GM19452 (cell line): ENCODE measurements at regions not wholly inside any gene's neighbourhood (a gene's known extent, or its start where the extent isn't known, plus 50 kb on each side); places are given as distances from the start of the nearest gene placed in this dataset.

Source experiments
- ATAC-seq: cut with Tn5 transposase; IDR thresholded peaks from one replicate; pipeline ENCODE4 v1.9.1; 2021; ENCODE audit not compliant: unreplicated experiment

DNA sequence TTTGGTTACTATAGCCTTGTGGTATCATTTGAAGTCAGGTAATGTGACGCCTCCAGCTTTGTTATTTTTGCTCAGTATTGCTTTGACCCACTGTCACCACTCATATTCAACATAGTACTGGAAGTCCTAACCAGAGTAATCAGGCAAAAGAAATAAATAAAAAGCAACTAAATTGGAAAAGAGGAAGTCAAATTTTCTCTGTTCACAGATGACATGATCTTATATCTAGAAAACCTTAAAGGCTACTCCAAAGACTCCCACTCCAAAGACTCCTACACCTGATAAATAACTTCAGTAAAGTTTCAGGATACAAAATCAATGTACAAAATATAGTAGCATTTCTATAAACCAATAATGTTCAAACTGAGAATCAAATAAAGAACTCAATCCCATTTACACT lies 348.6 kb downstream of the CXXC4 start:
- ATAC-seq: no peak

DNA sequence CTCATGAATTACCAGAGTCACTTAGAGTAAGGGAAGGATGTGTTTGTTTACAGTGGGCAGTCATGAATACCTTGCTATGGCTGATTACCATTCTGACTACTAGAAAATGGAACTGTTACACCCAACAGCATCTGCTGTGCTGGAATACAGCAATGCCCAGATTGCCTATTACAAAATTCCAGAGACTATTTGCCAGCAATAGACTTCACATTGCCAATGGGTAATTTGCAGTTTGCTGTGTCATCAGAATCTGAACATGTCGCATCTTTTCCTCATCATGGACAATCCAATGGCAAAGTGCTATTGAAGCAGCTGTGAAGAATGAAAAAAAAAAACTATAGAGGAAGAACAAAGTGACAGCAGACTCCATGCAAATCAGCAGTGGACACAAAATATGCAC lies 356.6 kb downstream of the CXXC4 start:
- no peak for ATAC-seq

DNA sequence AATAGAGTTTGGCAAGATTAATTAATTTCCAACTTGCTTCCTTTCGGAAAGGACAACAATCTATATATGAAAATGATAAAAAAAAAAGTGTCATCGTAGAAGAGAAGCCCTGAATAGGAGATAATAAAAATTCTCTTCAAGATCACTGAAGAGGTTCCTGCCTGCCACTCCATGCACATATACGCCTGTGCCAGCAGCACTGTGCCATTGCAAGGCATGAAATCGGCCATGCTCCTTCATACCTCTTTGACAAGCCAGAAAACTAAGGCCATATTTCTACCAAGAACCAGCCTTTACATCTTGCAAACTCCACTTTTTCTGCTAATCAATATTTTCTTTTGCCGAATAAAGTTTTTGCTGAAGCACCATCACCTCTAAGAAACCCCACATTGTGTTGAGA lies 365.5 kb downstream of the CXXC4 start:
- peak; percentile 15 for ATAC-seq

DNA sequence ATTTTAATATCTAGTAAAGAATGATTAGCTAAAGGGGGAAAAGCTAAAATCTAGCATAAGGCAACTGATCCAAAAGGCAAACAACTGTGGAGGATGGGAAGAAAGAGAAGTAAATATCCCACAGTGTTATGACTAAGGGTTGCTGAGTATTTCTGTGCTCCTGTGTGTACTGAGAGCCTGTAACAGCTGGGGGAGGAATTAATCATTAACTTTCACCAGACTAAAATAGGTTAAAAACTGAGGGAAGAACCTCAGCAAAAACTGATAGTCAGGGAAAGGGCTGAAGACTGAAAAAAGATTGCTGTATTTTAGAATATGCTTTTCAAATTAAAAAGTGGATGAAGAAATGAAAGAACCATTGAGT lies 365.9 kb downstream of the CXXC4 start:
- peak; percentile 70 for ATAC-seq

DNA sequence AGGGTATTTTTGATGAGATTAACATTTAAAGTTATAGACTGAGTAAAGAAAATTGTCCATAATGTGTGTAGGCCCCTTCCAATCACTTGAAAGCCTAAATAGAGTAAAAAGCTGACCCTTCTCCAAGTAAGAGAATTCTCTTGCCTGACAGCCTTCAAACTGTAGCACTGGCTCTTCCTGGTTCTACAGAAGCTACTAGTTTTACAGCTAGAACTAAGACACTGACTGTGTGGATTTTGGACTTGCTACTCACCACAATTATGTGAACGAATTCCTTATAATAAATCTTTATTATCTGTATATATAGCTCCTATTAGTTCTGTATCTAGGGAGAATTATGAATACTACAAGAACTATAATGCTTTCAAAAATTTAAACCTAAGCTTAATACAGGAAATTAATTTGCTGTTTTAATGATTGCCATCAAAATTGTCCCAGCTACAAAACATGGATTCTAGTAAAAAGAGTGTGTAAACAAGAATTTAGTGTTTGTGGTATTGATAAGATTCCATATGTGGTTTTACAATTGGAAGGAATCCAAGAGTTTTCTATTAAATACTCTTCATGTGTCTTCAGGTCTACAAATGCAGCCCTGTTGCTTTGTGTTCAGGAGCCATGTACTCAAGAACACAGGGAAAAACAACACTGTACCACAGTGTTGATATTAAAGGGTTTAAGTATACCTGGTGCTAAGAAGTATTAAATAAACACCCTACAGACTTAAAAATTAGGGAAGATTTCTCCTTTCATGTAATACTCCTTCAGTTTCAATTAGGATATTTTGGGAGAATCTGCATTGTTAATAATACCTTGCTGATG lies 366.5 kb downstream of the CXXC4 start:
- ATAC-seq: no peak

DNA sequence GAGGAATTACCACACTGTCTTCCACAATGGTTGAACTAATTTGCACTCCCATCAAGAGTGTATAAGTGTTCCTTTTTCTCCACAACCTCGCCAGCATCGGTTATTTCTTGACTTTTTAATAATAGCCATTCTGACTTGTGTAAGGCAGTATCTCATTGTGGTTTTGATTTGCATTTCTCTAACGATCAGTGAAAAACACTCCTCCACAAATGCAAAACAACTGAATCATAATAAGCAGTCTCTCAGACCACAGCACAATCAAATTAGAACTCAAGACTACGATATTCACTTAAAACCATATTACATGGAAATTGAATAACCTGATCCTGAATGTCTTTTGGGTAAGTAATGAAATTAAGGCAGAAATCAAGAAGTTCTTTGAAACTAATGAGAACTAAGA lies 371.7 kb downstream of the CXXC4 start:
- ATAC-seq: no peak

DNA sequence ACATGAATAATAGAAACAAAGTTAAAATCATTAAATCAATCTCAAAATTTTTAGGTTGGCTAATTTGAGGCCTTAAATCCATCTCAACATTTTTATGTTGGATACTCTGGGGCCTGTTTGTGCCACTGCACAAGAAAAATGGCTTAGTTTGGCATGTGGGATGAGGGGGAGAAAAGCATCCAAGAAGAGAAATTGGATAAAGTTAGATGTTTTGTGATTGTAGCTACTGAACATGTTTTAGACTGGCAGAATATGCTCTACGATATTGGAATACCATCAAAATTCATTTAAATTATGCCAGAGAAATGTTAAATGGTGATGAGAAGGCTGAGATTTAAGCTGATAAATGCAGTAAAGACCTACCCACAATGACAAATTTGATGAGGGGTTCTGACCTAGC lies 376.9 kb downstream of the CXXC4 start:
- no peak for ATAC-seq

DNA sequence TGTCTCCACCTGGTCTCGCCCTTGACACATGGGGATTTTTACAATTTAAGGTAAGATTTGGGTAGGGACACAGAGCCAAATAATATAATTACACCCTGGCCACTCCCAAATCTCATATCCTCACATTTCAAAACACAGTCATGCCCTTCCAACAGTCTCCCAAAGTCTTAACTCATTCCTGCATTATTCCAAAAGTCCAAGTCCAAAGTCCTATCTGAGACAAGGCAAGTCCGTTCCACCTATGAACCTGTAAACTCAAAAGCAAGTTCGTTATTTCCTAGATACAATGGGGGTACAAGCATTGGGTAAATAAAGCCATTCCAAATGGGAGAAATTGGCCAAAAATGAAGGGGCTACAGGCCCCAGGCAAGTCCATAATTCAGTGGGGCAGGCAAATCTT lies 380.8 kb downstream of the CXXC4 start:
- ATAC-seq: no peak

DNA sequence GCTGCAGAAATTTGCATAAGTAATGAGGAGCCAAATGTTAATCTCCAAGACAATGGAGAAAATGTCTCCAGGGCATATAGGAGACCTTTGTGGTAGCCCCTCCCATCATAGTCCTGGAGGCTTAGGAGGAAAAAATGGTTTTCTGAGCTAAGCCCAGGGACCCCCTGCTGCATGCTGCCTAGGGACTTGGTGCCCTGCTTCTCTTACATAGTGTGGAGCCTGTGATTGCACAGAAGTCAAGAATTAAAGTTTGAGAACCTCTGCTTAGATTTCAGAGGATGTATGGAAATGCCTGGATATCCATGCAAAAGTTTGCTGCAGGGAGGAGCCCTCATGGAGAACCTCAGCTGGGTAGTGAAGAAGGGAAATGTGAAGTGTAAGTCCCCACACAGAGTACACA lies 379.4 kb upstream of the TACR3 start:
- no peak for ATAC-seq

DNA sequence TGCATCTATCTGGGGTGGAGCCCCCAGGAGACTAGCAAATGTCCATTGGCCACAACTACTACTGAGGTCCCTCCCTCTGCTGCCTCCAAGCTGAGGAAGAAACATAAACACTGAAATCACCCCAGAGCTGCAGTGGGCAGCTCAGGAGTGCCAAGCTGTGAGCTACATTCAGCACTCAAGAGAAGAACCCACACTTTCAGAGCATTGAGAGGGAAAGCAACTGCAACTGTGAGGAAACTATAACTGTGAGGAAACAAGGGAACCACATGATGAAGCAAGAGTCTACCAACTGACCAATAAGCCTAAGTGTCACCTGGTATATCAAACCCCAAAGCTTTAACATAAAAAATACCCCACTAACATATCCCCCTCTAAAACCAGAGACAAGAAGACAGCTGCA lies 373.5 kb upstream of the TACR3 start:
- no peak for ATAC-seq

DNA sequence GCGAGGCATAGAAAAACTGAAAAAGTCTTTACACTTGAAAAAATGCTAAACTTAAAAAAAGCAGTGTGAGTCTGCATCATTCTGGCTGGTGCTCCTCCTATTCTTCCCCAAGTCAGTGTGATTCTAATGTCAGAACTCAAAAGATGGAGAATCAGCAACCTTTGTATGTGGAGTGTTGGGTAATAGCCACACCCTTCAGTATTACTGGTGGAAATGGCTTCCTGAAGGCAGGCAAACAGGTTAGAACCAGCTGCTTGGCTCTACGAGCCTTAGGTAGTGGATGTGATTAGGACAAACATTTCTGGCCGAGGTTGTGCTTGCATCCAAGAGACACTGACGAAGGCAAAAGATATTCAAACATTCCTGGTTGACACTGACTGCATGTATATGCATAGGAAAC lies 353.4 kb upstream of the TACR3 start:
- no peak for ATAC-seq

DNA sequence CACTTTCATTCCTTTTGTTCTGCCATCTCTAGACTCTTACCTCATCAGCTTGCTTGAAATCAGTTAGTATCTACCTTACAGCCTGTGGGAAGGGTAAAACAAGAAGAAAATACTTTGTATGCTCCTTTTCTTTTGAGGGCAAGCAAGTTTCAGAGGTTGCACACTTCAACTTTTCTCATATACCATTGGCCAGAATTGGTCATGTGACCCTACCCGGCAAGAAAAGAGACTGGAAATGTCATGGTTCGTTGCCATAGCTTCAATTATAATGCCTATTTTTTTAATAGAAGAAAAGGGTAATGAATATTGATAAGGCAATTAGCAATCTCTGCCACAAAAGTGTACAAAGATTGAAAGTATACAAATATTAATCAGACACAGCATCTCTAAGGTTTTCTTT lies 346.7 kb upstream of the TACR3 start:
- ATAC-seq: no peak

DNA sequence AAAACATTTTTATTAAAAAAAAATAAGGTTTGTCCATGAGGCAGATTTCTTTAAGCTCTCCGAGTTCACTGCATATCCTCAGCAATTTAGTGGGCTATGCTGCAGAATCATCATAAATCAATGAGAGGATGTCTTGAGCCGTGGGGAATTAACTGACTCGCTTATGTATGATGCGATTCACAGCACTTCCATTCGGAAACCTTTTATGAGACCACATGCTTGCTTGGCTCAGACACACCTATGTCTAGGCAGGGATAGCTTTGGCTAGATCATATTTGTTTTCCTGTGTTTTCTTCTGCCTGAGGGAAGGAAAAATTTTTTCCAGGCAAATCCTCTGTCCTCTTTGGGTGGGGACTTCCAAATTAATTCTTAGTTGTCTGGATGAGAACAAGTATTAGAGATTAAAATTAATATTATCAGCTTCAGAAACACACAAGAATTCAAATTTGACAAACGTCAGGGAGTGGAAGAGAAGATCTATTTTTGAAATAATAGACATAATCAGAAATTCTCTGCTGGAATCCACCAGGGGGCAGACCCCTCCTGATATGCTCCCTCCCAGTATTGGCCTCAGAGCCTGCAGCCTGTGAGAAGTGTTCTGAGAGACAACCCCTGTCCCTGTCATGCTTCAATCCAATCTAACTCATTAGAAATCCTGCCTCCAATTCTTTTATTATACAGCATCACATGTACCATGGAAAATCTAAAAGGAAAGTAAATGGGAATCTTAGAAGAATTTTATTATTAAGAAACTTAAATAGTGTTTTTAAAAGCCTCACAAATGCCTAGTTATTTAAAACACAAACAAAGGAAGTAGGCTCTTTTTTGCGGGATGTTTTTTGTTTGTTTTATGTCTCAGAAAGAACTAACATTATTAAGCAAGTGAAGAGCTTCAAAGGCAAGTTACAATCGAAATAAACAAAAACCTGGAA lies 345.1 kb upstream of the TACR3 start:
- peak; percentile 70 for ATAC-seq

DNA sequence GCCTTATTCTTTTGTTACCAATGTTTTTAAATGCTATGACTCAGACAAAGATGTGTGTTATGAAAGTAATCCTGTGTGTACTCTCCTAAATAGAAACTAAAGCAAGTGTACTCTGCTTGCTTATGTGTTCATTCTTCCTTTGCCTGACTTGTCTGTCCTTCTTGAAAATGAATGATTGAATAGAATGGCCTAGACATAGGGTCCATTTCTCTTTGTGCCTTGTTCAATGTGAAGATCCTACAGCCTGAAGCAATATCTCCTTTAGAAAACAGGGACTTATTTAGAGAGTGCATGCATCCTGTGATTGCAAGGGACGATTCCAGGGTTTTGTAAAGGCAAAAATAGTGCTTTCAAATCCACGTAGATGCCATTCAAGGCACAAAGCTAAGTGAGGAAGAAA lies 343.6 kb upstream of the TACR3 start:
- ATAC-seq: no peak

DNA sequence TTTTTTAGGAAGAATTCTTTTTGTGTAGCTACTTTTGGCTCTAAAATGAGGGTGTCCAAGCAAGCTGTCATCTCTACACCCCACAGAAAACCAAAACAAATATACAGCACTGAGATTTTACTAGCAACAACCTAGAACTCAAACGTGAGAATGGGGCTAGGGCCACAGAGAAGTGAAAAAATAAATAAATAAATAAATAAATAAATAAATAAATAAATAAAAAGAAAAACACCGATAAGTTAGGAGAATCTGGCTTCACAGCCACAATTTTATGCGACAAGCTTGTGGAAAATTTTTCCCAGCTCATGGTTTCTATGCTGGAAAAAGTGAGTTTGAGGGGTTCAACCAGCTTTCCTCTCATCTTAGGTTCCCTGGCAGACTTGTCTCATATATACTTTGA lies 324.6 kb upstream of the TACR3 start:
- ATAC-seq: no peak

DNA sequence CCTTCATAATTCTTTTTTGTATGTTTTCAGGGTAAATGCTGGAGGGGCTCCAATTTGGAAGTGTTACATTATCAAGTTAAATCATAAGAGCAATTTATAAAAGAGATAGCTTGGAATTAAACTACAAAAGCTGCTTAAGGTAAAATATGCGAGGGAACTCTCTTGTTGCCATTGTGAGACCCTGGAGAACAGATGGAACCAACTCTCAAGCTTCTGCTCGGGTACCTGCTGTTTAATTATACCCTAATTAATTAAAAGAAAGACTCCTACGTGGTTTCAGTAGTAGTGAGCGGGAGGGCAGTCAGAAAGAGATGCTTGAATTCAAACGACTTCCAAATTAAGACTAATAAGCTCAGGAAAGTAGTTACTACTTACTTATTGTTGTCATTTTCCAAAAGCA lies 313.1 kb upstream of the TACR3 start:
- no peak for ATAC-seq

DNA sequence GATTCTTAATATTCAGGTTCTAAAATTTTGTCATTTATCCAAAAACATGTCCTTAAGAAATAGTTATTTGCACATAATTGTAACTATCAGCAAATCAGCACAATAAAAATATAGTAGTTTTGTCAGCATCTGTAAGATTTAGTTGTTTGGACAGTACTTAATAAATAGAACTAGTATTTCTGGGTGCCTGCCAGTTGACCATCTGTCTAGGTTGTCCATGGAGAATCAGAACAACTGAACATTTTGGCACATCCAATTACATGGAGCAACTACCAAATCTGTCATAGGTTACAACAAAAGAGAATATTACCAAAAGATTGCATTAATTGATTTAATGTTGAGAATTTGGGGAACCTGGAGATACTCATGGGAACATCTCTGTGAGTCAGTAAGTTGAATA lies 305.5 kb upstream of the TACR3 start:
- ATAC-seq: no peak

DNA sequence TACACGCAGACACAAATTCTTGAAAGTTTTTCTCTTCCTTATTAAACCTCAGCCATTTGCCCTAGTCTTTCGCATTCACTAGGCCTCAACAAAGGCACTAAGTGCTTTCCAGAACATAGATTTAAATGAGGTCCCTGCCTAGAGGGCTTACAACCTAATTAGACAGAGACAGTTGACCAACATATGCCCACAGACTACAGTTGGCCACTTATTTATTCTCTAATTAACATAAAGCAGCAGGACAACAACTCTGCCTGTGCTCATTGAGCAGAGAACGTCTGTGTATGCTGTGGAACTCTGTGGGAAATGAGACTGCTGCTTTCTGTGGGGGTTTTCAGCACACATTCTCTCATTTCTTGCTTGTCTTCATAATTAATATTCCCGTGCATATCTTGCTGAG lies 303.0 kb upstream of the TACR3 start:
- ATAC-seq: no peak

DNA sequence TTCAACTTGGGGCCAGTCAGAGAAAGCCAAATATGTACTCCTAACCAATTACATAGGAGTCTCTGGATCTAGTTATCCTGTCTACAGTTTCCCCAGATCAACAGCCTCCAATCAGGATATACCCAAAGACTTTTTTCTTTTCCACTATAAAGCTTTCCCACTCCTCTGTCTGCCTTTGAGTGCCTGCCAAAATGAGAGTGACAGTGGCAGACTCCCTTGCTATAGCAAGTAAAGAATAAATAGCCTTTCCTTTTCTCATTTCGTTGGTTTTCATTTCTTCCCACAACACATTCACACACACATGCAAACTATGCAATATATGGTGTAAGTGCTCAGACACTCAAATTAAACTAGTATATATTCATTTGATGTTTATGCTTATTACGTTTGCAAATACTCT lies 302.4 kb upstream of the TACR3 start:
- no peak for ATAC-seq

DNA sequence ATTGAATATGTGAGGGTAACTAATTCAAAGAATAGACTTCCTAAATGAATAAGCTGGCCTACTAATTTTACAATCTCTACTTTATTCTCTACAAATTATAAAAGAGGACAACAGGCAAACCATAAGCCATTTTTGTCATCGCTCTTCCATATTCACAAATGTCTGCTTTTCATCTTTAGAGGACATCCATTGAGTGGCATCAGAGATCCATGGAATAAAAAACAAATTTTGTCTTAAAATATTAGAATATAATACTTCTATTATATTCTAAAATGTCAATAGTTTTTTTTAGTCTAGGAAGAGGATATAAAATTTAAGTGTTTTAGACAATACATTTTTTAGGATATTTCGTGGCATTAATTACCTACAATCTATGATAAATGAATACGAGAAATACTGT lies 300.9 kb upstream of the TACR3 start:
- ATAC-seq: no peak

DNA sequence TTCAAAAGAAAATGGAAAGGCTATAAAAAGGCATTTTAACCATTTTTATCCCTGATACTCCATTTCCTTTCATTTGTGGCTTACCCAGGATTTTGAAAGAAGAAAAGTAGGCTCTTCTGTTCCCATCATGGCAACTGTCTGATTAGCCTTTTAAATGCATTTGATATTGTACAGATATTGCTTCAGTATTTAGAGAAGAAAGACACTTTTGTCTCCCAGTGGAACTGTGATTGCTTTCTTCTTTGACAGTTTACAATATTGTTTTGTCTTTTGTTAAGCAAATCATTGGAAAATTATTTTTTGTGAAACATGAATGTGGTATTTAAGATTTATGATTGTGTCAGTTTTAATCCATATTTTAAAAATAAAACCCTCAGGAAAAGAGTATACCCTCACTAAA lies 297.4 kb upstream of the TACR3 start:
- ATAC-seq: no peak

DNA sequence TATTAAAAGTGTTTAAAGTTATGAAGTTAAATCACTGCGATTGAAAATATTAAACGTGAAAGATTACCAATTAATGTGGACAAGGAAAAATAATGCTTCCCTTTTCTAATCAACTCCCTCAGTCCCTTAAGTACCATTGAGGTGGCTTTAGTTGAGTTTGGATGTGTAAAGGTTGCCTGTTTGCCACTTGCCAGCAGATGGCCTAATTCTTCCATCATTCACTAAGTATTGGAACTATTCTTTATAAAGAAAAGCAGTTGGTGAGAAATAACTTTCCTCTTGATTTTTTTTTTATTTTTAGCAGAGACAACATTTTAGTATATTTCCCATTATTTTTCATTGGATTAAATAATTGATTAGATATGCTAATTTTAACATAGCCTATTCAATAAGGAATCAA lies 295.9 kb upstream of the TACR3 start:
- no peak for ATAC-seq
